Endothelial cell of umbilical vein (primary cell): ENCODE measurements at regions not wholly inside any gene's neighbourhood (a gene's known extent, or its start where the extent isn't known, plus 50 kb on each side); places are given as distances from the start of the nearest gene placed in this dataset.

Experiments
- FOS ChIP-seq: IDR thresholded peaks from 2 replicates; pipeline ENCODE4 v1.6.1; 2011; ENCODE audit warnings: mild to moderate bottlenecking, low read length, moderate library complexity, borderline replicate concordance; ENCODE audit not compliant: insufficient read depth
- GATA2 ChIP-seq: IDR thresholded peaks from 2 replicates; pipeline ENCODE4 v1.7.0; 2011; ENCODE audit warnings: low read depth, mild to moderate bottlenecking, moderate library complexity, mixed read lengths, low read length; ENCODE audit not compliant: insufficient read length, insufficient read depth
- MYC ChIP-seq: IDR thresholded peaks from one replicate; pipeline ENCODE4 v1.6.1; 2011; ENCODE audit warnings: mild to moderate bottlenecking, low read depth, low read length
- TF ChIP-seq, protein P1 (sequence below), 2 donors: IDR thresholded peaks; 1 replicate in 1 of 2; 2 replicates in 1 of 2; pipeline ENCODE4 v1.5.1; 2011; ENCODE audit warnings: low read length in 2 of 2, mild to moderate bottlenecking in 2 of 2, moderate library complexity in 2 of 2, control low read depth in 1 of 2, inconsistent platforms in 1 of 2, low read depth in 1 of 2; ENCODE audit not compliant: insufficient read depth in 1 of 2; ENCODE audit errors: extremely low read depth in 1 of 2

DNA sequence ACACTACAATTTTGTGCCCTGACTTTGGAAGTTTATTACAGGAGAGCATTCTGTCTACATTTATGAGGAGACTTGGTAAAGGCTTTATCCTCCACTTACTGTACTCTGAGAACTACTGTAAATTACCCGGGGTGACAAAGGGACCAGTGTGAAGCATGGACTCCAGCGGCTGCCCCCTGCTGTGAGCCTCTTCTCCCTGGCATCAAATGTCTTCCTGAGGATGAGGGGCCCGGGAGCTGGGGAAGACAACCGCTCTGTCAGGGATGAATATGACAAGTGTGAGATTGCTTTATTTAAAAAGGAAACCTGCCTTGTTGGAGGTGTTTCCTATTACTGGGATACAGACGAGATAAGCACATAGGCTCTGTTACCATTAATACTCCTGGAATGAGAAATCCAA is 714.8 kb downstream of the CCSER2 start:
- TF ChIP-seq, protein P1, sequence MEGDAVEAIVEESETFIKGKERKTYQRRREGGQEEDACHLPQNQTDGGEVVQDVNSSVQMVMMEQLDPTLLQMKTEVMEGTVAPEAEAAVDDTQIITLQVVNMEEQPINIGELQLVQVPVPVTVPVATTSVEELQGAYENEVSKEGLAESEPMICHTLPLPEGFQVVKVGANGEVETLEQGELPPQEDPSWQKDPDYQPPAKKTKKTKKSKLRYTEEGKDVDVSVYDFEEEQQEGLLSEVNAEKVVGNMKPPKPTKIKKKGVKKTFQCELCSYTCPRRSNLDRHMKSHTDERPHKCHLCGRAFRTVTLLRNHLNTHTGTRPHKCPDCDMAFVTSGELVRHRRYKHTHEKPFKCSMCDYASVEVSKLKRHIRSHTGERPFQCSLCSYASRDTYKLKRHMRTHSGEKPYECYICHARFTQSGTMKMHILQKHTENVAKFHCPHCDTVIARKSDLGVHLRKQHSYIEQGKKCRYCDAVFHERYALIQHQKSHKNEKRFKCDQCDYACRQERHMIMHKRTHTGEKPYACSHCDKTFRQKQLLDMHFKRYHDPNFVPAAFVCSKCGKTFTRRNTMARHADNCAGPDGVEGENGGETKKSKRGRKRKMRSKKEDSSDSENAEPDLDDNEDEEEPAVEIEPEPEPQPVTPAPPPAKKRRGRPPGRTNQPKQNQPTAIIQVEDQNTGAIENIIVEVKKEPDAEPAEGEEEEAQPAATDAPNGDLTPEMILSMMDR (IDR thresholded peaks at IDR 0.05; ENCODE audit: extremely low read depth in 1 of 2, insufficient read depth in 1 of 2, low read depth in 1 of 2, low read length in 2 of 2), result no peak
- no peak for TF ChIP-seq GATA2
- no peak for TF ChIP-seq FOS
- TF ChIP-seq MYC, result no peak
